GM21576 (cell line): ENCODE measurements at regions not wholly inside any gene's neighbourhood (a gene's known extent, or its start where the extent isn't known, plus 50 kb on each side); places are given as distances from the start of the nearest gene placed in this dataset.
"Not testable (repeated sequence)": the region's sequence is repeated elsewhere in the genome, so short reads cannot be mapped to it uniquely, and the experiment has no call there.

Source experiments
- ATAC-seq: cut with Tn5 transposase; IDR thresholded peaks from one replicate; pipeline ENCODE4 v1.9.1; 2021; ENCODE audit warnings: mild to moderate bottlenecking, moderate library complexity; ENCODE audit not compliant: unreplicated experiment

- no peak for ATAC-seq
Observed at GRCh38 chr13:44676534-44676933, 100.4 kb upstream of the TSC22D1 start.

- no peak for ATAC-seq
Observed at GRCh38 chr13:44669534-44669933, 93.4 kb upstream of the TSC22D1 start.

- ATAC-seq, result no peak
Observed at GRCh38 chr13:44668688-44669087, 92.6 kb upstream of the TSC22D1 start.

- peak; percentile 86 for ATAC-seq
Observed at GRCh38 chr13:44667943-44668342, 91.8 kb upstream of the TSC22D1 start.

GRCh38 chr13:44666538-44666937 lies 90.4 kb upstream of the TSC22D1 start:
- ATAC-seq, result not testable (repeated sequence)

- ATAC-seq, result no peak
Observed at GRCh38 chr13:44664308-44664707, 88.2 kb upstream of the TSC22D1 start.

GRCh38 chr13:44662515-44662914 lies 86.4 kb upstream of the TSC22D1 start:
- ATAC-seq, result no peak

GRCh38 chr13:44661936-44662335 lies 85.8 kb upstream of the TSC22D1 start:
- no peak for ATAC-seq

- ATAC-seq, result no peak
Observed at GRCh38 chr13:44660050-44660449, 83.9 kb upstream of the TSC22D1 start.

GRCh38 chr13:44652962-44653660 lies 77.0 kb upstream of the TSC22D1 start:
- ATAC-seq, result no peak

GRCh38 chr13:44652168-44652567 lies 76.0 kb upstream of the TSC22D1 start:
- ATAC-seq, result no peak

- ATAC-seq, result no peak
Observed at GRCh38 chr13:44651724-44652123, 75.6 kb upstream of the TSC22D1 start.

- ATAC-seq, result no peak
Observed at GRCh38 chr13:44651209-44651608, 75.1 kb upstream of the TSC22D1 start.

GRCh38 chr13:44649834-44650233 lies 73.7 kb upstream of the TSC22D1 start:
- no peak for ATAC-seq

- ATAC-seq, result no peak
Observed at GRCh38 chr13:44649104-44649428, 72.9 kb upstream of the TSC22D1 start.

- ATAC-seq, result no peak
Observed at GRCh38 chr13:44648392-44649103, 72.4 kb upstream of the TSC22D1 start.

GRCh38 chr13:44647560-44647959 lies 71.4 kb upstream of the TSC22D1 start:
- not testable (repeated sequence) for ATAC-seq

- ATAC-seq, result no peak
Observed at GRCh38 chr13:44646044-44646443, 69.9 kb upstream of the TSC22D1 start.

- ATAC-seq, result no peak
Observed at GRCh38 chr13:44643256-44643655, 67.1 kb upstream of the TSC22D1 start.

GRCh38 chr13:44637581-44637980 lies 61.5 kb upstream of the TSC22D1 start:
- ATAC-seq, result no peak

- no peak for ATAC-seq
Observed at GRCh38 chr13:44629465-44630183, 53.5 kb upstream of the TSC22D1 start.

GRCh38 chr13:44628826-44629225 lies 52.7 kb upstream of the TSC22D1 start:
- not testable (repeated sequence) for ATAC-seq
